Mucosa of gallbladder (tissue), 1 donor: ENCODE measurements at regions not wholly inside any gene's neighbourhood (a gene's known extent, or its start where the extent isn't known, plus 50 kb on each side); places are given as distances from the start of the nearest gene placed in this dataset.
A peak's percentile ranks its signal among the peaks of the same experiment; 100 is the strongest.
"Not testable (repeated sequence)": the region's sequence is repeated elsewhere in the genome, so short reads cannot be mapped to it uniquely, and the experiment has no call there.

Experiments
- DNase-seq: peaks from one replicate; pipeline ENCODE4 v3.0.0-alpha.2; 2020; ENCODE audit warnings: low spot score
- donor health status: DM: no; HTN: no; CAD: no.

- DNase-seq = no peak
Observed at GRCh38 chr1:192862271-192862670, 53.4 kb downstream of the RGS2 start.

DNA sequence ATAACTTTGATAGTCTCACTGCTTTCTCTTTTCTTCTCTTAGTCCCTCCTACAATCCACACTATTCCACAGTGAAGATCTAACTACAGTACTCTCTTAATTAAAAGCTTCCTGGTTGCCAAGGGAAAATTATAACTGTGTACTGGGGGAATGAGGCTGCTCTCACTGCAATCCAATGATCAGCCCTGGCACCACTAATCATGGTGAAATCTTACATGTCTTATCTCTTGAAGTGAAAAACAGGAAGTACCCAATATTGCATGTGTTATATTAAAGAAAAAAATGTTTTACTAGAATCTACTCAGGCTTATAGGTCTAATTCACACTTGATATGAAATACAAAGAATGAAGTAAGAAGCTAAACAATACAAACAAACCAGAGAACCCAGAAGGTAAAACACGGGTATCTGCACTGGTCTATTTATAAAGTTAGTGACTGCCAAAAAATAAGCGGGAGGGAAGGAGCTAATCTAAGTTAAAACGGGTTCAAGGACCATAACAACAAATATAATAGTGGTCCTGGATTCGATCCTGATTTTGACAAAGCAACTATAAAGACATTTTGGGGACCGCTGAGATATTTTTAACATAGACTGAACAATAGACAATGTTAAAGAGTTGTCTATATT, 57.5 kb downstream of the RGS2 start:
- no peak for DNase-seq

- DNase-seq = no peak
Observed at GRCh38 chr1:192867180-192867579, 58.3 kb downstream of the RGS2 start.

GRCh38 chr1:192869308-192869940, 60.6 kb downstream of the RGS2 start:
- DNase-seq = no peak

GRCh38 chr1:192872010-192872409, 63.2 kb downstream of the RGS2 start:
- no peak for DNase-seq

GRCh38 chr1:192873836-192874235, 65.0 kb downstream of the RGS2 start:
- no peak for DNase-seq

DNA sequence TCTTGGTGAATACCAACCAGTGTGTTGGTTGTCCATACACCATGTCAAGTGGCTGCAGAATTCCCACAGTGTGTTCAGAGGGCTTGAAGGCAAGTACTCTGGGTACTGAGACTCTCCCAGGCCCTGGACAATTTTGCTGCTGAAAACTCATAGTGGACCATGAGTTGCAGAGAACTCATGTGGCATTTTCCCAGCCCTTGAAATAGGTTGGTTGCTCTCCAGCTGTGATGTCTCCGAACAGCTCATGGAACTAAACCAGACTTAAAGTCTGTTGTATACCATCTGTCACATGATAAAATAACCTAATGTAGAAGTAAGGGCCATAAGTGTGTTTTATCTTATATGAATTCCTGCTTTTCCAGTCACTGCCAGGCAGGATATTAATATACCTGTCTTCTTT, 67.8 kb downstream of the RGS2 start:
- DNase-seq = no peak

DNA sequence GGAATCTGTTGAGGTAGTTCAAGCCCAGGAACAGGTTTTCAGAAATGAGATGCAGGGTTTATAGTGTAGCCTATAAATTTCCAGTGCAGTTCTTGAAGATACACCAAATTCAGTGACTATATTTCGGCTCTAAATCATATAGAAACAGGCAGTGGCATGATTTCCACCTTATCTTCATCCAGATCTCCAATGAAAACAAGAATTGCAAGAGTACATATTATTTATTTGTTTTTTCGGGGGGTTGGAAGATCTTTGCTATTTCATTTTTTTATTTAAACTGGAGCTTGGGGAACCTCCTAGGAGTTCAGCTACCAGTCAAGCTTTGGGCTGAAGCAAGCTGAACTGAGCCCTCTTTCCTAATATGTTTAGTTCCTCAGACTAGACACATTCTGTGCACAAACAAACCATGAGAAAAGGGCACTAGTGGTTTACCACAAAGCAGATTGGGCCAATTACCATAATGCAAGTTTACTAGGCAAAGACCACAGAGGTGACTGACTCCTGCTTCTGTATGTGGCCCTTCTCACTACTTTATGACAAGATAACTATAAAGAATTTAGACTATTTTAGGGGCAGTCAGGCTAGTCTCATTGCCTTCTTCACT, 68.5 kb downstream of the RGS2 start:
- DNase-seq = no peak

- peak; percentile 68 for DNase-seq
Observed at GRCh38 chr1:192878249-192878648, 69.4 kb downstream of the RGS2 start.

DNA sequence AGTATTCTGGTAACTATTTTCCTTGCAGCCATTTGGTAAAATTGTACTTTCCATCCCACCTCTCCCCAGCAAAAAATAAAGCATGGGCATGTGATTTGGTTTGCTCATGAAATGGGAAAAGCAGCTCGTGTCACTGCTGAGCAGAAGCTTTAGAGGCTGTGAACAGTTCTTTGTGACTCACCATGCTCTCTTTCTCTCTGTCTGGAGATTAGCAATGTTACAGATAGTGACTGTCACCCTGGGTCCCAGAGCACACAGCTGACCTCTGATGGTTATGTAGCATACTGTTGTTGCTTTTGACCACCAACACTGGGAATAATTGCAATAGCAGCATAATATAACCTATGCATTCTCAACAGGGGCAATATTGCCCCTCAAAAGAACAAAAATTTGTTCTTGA, 70.6 kb downstream of the RGS2 start:
- DNase-seq = no peak

GRCh38 chr1:192880231-192880630, 71.4 kb downstream of the RGS2 start:
- DNase-seq = no peak

- DNase-seq = no peak
Observed at GRCh38 chr1:192884241-192884640, 75.4 kb downstream of the RGS2 start.

DNA sequence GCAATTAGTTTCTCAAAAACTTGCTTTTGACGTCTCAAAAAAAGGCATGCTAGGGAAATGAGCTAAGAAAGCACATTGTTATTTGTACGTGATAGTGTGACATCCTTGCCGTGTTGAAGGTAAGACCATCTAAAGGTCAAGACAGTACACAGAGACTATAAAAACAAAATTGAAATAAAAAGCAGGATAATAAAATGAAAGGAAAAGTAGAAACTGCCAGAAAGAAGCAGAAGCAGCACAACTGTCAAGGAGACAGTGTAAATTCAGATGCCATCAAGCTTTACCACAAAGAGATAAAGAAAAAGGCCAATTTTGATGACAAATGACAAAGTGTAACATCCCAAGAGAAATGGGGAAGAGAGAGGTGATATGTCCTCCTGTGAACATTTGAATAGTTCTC, 76.5 kb downstream of the RGS2 start:
- DNase-seq = not testable (repeated sequence)

DNA sequence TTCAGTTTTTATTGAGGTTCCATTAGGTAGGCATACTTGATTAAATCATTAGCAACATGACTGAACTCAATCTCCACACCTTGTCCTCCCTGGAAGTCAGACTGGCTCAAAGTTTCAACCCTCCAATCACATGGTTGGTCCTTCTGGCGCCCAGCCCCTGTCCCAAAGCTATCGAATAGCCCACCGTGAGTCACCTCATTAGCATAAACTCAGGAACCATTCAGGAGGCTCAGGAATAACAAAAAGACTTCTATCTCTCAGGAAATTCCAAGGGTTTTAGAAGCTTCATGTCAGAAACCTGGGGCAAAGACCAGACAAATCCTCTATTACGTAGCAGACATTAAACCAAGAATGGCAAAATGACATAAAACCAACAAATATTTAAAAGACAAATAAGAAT, 78.6 kb downstream of the RGS2 start:
- no peak for DNase-seq

- DNase-seq = no peak
Observed at GRCh38 chr1:192888574-192888973, 79.7 kb downstream of the RGS2 start.

DNA sequence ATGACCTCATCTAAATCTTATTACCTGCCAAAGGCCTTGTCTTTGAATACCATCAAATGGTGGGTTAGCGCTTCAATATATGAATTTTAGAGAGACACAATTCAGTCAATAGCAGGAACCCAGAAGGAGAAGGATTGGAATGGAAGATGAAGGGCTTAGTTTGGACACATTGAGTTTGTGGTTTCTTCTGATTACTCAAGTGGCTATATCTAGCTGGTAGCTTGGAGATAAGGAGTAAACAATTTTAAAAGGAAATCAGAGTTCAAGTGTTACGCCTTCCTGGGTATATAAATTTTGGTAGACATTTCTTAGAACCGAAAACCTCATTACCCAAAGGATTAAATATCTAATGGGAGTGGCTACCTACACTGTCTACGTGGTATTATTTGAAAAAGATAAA, 80.2 kb downstream of the RGS2 start:
- DNase-seq = no peak

DNA sequence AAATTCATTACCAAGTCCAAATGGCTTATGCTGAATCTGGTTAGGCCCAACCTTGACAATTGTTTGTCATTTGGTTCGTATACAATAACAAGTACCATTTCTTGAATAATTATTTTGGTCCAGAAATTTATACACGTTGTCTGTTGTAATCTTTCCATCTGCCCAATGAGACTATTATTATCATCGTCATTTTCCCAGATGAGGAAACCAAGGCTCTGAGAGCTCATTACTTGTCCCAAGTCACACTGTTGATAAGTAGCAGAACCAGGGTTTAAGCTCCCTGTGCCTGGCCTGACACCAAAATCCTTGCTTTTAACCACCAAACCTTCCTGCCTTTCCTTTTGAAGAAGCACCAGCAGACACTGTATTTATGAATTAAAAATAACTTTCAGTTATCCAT, 81.3 kb downstream of the RGS2 start:
- DNase-seq = no peak

GRCh38 chr1:192892934-192893333, 84.1 kb downstream of the RGS2 start:
- no peak for DNase-seq

DNA sequence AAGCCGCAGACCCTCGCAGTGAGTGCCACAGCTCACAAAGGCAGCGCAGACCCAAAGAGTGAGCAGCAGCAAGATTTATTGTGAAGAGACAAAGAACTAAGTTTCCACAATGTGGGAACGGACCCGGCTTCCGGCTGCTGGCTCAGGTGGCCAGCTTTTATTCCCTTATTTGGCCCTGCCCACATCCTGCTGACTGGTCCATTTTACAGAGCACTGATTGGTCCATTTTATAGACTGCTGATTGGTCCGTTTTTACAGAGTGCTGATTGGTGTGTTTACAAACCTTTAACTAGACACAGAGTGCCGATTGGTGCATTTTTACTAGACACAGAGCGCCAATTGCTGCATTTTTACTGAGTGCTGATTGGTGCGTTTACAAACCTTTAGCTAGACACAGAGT, 86.6 kb downstream of the RGS2 start:
- DNase-seq = not testable (repeated sequence)

DNA sequence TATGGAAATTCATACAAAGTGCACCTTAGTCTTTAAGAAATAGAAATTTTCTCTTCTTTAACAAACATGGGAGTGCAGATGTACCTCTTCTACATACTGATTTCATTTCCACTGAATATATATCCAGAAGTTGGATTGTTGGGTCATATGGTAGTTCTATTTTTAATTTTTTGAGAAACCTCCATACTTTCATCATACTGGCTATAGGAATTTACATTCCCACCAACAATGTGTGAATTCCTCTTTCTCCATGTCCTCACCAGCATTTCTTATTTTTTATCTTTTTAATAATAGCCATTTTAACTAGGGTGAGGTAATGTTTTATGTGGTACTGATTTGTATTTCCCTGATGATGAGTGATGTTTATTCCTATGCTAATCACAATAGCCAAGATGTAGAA, 87.5 kb downstream of the RGS2 start:
- DNase-seq = no peak

DNA sequence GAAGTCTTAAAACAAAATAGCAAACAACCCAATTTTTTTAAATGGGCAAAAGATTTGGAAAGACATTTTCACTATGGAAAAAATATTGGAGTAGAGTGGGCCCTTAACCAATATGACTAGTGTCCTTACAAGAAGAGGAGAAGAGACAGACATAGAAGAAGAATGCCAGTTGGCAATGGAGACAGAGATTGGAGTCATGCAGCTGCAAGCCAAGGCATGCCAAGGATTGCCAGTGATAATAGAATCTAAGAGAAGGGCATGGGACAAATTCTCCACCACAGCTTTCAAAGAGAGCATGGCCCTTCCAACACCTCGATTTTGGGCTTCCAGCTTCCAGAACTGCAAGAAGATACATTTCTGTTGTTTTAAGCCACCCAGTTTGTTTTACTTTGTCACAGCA, 92.7 kb downstream of the RGS2 start:
- DNase-seq = no peak

GRCh38 chr1:192903142-192903541, 94.3 kb downstream of the RGS2 start:
- no peak for DNase-seq

DNA sequence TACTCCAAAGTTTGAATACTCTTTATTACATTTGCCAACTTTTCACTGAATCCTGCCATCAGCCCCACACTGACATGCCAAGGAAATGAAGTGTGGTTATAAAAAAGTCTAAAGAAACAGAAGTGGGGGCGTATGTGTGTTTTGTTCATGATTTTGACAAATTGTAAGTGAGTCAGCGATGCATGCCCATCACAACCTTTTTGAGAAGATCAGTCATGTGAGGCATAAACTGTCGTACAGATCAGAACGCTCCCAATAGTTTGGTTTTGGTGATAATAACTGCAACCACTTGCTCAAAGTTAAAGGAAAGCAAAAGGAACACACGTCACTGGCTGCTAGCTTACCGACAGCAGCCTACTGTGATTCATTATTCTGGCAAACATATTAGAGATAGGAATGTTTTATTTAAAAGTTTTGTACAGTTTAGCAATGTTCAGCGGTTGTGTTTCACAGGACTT, 95.6 kb downstream of the RGS2 start:
- peak; percentile 46 for DNase-seq

- no peak for DNase-seq
Observed at GRCh38 chr1:192905049-192905448, 96.2 kb downstream of the RGS2 start.
